ENCODE measurements at regions not wholly inside any gene's neighbourhood (a gene's known extent, or its start where the extent isn't known, plus 50 kb on each side); places are given as distances from the start of the nearest gene placed in this dataset.

DNA sequence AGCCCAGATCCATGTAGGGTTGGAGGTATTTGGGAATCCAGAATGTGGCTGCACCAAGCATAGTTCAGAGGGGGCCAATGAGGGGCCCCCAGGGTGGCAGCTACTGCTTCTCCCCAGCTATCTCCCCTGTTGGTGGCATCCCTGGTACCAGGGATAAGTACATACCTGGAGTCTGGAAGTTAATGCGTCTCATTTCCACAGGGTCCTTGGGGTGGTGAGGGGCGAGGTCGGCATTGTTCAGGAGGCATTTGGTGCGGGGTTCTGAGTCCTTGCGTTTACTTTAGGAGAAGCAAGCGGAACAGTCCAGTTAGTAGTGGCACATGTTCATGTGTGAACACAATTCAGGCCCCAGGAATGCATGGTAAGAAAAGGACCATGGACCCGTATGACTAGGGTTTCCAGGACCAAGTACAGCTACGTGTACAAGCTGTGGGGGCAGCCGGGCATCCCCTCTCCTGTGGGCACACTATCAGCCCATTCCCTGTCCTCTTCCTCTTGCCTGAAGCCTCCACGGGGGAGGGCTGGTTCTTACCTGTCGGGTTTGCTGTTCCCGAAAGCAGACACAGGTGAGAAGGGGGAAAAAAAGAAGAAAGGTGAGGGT lies 122.3 kb downstream of the PTPRS start:
- DNase-seq (ENCODE audit: extremely low read depth, low read depth): no peak
- TF ChIP-seq, protein P1, sequence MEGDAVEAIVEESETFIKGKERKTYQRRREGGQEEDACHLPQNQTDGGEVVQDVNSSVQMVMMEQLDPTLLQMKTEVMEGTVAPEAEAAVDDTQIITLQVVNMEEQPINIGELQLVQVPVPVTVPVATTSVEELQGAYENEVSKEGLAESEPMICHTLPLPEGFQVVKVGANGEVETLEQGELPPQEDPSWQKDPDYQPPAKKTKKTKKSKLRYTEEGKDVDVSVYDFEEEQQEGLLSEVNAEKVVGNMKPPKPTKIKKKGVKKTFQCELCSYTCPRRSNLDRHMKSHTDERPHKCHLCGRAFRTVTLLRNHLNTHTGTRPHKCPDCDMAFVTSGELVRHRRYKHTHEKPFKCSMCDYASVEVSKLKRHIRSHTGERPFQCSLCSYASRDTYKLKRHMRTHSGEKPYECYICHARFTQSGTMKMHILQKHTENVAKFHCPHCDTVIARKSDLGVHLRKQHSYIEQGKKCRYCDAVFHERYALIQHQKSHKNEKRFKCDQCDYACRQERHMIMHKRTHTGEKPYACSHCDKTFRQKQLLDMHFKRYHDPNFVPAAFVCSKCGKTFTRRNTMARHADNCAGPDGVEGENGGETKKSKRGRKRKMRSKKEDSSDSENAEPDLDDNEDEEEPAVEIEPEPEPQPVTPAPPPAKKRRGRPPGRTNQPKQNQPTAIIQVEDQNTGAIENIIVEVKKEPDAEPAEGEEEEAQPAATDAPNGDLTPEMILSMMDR (IDR thresholded peaks at IDR 0.05; ENCODE audit: low read depth, low read length, missing control alignments): no peak
- H3K4me3 ChIP-seq (replicated peaks; ENCODE audit: low read depth, low read length): no peak overlapping the region

DNA sequence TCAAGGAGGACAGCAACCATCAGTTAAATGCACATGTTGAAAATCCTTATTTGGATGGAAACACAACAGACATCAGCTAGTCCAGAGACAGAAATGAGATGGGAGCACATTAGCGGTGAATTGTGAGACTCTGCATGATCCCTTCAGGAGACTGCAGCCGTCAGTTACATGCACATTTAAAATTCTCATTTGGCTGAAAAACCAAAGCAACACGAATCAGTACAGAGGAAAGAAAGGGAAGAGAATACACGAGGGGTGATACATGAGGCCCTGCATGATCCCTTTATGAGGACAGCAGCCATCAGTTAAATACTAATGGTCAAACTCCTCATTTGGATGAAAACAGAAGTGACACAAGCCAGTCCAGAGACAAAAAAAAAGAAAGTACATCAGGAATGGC lies 123.4 kb downstream of the PTPRS start:
- TF ChIP-seq, protein P1 (IDR thresholded peaks at IDR 0.05; ENCODE audit: low read depth, low read length, missing control alignments): no peak
- no peak for DNase-seq (ENCODE audit: extremely low read depth, low read depth)
- H3K4me3 ChIP-seq (replicated peaks; ENCODE audit: low read depth, low read length): no peak overlapping the region

DNA sequence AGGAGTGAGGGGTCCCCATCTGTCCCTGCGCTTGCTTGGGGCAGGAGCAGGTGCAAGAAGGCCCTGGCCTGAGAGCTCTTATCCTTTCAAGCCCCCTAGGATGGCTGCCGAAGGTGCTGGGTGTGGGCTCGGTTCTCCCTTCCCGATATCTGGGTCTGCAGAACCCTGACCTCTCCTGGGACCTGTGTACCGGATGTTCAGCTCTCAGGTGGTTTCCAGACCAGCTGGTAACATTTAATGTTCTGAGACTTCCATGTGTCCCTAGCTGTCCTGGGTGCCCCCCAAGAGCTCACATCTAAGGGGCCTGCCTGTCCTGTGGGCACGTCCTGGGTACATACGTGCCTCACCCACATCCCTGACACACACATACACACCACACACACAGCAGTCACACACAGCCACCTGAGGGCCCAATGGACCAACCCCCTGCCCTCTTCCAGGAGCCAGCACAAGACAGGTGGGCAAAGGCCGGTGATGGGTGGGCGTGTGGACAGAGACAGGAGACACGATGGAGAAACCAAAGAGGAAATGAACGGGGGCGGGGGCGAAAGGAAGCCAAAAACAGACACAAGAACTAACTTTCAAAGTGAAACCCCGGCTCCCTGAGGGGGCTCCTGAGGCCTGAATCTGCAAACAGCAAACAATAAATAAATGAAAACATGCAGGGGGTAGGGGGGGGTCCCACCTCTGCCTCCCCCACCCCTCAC lies 124.3 kb downstream of the PTPRS start:
- TF ChIP-seq, protein P1 (IDR thresholded peaks at IDR 0.05; ENCODE audit: low read depth, low read length, missing control alignments): no peak
- H3K4me3 ChIP-seq (replicated peaks; ENCODE audit: low read depth, low read length): no peak overlapping the region
- no peak for DNase-seq (ENCODE audit: extremely low read depth, low read depth)

DNA sequence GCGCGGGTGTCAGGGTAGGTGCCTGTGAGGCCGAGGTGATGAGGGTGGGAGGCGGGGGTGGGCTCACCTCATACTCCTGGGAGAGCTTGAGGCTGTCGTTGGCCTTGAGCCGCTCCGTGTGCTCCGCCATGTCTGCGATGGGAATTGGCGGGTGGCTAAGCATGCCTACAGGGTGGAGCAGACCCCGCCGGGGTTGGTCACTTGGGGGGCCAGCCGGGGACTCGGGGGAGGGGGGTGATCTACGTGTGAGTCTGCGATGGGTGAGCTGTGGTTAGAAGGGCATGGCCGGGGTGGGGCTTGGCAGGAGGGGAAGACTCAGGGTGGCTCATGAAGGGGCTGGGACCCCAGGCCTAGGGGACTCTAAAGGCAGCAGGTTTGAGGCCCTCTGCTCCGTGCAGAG lies 125.2 kb downstream of the PTPRS start:
- H3K4me3 ChIP-seq (replicated peaks; ENCODE audit: low read depth, low read length): no peak overlapping the region
- DNase-seq (ENCODE audit: extremely low read depth, low read depth): no peak
- TF ChIP-seq, protein P1 (IDR thresholded peaks at IDR 0.05; ENCODE audit: low read depth, low read length, missing control alignments): no peak

DNA sequence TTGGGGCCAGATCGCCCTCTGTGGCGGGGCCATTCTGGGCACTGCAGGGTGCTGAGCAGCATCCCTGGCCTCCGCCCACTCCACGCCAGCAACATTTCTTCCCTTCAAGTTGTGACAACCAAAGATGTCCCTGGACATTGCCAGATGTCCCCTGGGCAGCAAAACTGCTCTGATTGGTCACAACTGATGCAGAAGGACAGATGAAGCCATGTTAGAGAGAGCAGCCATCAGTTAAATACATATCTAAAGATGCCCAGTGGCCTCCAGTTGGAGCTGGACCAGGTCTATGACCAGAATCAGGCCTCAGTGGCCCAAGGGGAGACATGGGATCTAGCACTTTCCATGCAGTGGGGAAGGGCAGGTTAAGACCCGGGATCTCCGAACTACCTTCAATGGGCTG lies 125.7 kb downstream of the PTPRS start:
- DNase-seq (ENCODE audit: extremely low read depth, low read depth): no peak
- TF ChIP-seq, protein P1 (IDR thresholded peaks at IDR 0.05; ENCODE audit: low read depth, low read length, missing control alignments): no peak
- H3K4me3 ChIP-seq (replicated peaks; ENCODE audit: low read depth, low read length): no peak overlapping the region

DNA sequence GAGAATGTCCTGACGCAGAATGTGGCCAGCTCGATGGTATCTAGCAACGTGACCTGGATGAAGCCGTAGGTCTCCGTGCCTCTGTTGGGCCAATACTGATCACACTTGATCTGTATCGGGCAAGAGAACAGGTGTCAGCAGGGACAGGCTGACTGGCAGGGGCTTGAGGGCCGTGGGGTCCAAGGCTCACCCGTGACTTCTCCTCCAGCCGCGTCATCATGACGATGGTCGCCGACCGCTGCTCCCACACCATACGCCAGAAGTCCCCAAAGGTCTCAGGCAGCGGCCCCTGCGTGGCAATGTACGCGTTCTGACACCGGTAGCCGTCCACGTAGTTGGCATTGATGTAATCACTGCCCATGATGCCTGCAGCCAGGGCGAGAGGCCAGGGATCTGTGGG lies 126.2 kb downstream of the PTPRS start:
- no peak for DNase-seq (ENCODE audit: extremely low read depth, low read depth)
- no peak overlapping the region for H3K4me3 ChIP-seq (replicated peaks; ENCODE audit: low read depth, low read length)
- TF ChIP-seq, protein P1 (IDR thresholded peaks at IDR 0.05; ENCODE audit: low read depth, low read length, missing control alignments): no peak

Data from HFF-Myc (cell line).